ENCODE measurements at regions not wholly inside any gene's neighbourhood (a gene's known extent, or its start where the extent isn't known, plus 50 kb on each side); places are given as distances from the start of the nearest gene placed in this dataset.

DNA sequence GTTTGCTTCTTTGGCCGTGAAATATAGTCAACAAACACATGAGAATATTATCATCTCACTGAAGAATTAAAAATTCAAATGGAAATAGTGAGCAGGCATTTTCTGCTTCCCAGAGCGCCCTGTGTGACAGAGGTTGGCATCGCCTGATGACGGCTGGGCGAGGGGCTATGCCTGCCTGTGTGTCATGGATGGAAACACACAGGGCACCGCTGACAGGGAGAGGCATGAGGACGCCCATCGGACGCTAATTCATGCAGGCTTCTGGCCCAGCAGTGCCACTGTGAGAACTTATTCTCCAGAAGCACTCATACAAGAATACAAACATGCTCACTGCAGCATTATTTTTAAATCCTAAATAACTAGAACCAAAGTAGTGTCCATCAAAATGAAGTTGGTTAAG is 61.4 kb upstream of the OTOS start:
- no peaks in the 10 kb centered on the region for H3K36me3 ChIP-seq (ENCODE audit: insufficient read depth, low read length, poor library complexity, severe bottlenecking)
- ChIA-PET CTCF (no interaction called here), POLR2A (ENCODE audit: low non-redundant PET) (no interaction called here)
- DNase-seq (ENCODE audit: low spot score): no peak
- H3K27me3 ChIP-seq (replicated peaks; ENCODE audit: insufficient read depth, low read depth, low read length, poor library complexity): peaks cover 24% of the 10 kb centered on the region
- no TSS peak for BruUV-seq (replicated peaks)
- no peaks in the 10 kb centered on the region for H3K4me1 ChIP-seq (ENCODE audit: insufficient read depth, low read length, poor library complexity, severe bottlenecking)
- TF ChIP-seq, protein P1, sequence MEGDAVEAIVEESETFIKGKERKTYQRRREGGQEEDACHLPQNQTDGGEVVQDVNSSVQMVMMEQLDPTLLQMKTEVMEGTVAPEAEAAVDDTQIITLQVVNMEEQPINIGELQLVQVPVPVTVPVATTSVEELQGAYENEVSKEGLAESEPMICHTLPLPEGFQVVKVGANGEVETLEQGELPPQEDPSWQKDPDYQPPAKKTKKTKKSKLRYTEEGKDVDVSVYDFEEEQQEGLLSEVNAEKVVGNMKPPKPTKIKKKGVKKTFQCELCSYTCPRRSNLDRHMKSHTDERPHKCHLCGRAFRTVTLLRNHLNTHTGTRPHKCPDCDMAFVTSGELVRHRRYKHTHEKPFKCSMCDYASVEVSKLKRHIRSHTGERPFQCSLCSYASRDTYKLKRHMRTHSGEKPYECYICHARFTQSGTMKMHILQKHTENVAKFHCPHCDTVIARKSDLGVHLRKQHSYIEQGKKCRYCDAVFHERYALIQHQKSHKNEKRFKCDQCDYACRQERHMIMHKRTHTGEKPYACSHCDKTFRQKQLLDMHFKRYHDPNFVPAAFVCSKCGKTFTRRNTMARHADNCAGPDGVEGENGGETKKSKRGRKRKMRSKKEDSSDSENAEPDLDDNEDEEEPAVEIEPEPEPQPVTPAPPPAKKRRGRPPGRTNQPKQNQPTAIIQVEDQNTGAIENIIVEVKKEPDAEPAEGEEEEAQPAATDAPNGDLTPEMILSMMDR (conservative IDR thresholded peaks at IDR 0.05; ENCODE audit: low read depth, low read length): no peak
- no peak for TF ChIP-seq EZH2 (IDR thresholded peaks at IDR 0.05; ENCODE audit: borderline replicate concordance, low read depth, low read length, poor library complexity, severe bottlenecking)
- intact Hi-C loops (cut with micrococcal nuclease; ENCODE audit: unreplicated experiment): no loop called here
- H3K9me3 ChIP-seq (ENCODE audit: low read depth, low read length, poor library complexity, severe bottlenecking): no peaks in the 10 kb centered on the region
- H3K27ac ChIP-seq (ENCODE audit: low read depth, low read length, poor library complexity, severe bottlenecking): no peak overlapping the region
- no peak overlapping the region for H3K4me3 ChIP-seq (ENCODE audit: low read depth, low read length, poor library complexity, severe bottlenecking)

DNA sequence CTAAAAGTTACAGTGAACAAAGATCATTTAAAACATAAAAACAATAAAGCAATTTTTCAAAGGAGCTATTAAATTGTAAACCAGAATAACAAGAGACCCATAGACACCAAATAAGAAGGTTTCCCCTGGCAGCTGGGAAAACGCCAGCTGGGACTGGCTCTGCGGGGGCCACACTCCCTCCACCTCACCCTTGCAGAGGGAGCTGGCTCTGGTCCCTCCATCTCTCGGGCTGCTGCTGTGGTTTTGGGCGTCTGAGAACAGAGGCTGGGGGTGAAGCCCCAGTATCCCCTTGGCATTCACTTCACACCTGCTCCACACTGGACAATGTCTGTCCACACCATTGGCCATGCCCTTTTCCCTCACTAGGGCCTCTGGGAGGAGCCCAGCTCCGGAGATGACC is 62.1 kb upstream of the OTOS start:
- intact Hi-C loops (cut with micrococcal nuclease; ENCODE audit: unreplicated experiment): no loop called here
- ChIA-PET CTCF (no interaction called here), POLR2A (ENCODE audit: low non-redundant PET) (no interaction called here)
- Histone ChIP-seq H3K36me3 (ENCODE audit: insufficient read depth, low read length, poor library complexity, severe bottlenecking) (no peaks in the 10 kb centered on the region), H3K4me3 (ENCODE audit: low read depth, low read length, poor library complexity, severe bottlenecking) (no peak overlapping the region), H3K9me3 (ENCODE audit: low read depth, low read length, poor library complexity, severe bottlenecking) (no peaks in the 10 kb centered on the region), H3K4me1 (ENCODE audit: insufficient read depth, low read length, poor library complexity, severe bottlenecking) (no peaks in the 10 kb centered on the region), H3K27me3 (replicated peaks; ENCODE audit: insufficient read depth, low read depth, low read length, poor library complexity) (peaks cover 24% of the 10 kb centered on the region), H3K27ac (ENCODE audit: low read depth, low read length, poor library complexity, severe bottlenecking) (no peak overlapping the region)
- DNase-seq (ENCODE audit: low spot score): no peak
- no peak for TF ChIP-seq EZH2 (IDR thresholded peaks at IDR 0.05; ENCODE audit: borderline replicate concordance, low read depth, low read length, poor library complexity, severe bottlenecking)
- TF ChIP-seq, protein P1 (conservative IDR thresholded peaks at IDR 0.05; ENCODE audit: low read depth, low read length): no peak
- no TSS peak for BruUV-seq (replicated peaks)

DNA sequence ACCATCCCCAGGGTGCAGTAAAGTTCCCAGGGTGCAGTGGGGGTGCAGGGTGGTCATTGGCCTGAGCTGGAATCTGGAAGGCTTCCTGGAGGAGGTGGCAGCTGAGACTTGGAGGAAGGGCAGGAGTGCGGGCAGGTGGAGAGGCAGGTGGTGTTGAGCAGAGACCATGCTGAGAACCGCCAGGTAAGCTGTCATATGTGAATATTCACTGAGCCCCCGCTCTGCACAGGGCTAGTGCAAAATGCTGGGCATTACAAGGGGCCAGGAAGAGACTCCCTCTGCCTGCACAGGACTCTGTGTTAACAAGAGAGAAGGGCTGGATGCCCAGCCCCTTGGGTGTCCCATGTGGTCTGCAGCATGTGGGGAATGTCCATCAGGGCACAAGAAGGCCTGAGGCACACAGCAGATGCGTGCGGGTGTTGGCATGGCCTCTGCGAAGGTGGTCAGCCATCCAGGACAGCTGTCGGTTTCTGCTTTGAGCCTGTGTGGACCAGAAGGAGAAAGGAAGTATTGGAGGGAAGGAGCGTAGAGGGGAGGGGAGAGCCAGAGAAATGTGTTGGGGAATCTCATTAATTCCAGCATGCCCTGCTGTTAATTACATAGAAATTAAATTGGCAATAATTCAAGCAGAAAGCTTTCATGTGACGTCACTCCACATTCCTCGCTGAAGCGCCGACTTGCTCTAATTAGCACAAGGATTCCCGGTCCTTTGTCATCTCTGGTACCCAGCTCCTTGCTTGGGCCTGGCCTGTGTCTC is 62.8 kb upstream of the OTOS start:
- Histone ChIP-seq H3K27ac (ENCODE audit: low read depth, low read length, poor library complexity, severe bottlenecking) (no peak overlapping the region), H3K36me3 (ENCODE audit: insufficient read depth, low read length, poor library complexity, severe bottlenecking) (no peaks in the 10 kb centered on the region), H3K4me3 (ENCODE audit: low read depth, low read length, poor library complexity, severe bottlenecking) (no peak overlapping the region), H3K27me3 (replicated peaks; ENCODE audit: insufficient read depth, low read depth, low read length, poor library complexity) (peaks cover 24% of the 10 kb centered on the region), H3K9me3 (ENCODE audit: low read depth, low read length, poor library complexity, severe bottlenecking) (no peaks in the 10 kb centered on the region), H3K4me1 (ENCODE audit: insufficient read depth, low read length, poor library complexity, severe bottlenecking) (no peaks in the 10 kb centered on the region)
- ChIA-PET POLR2A (ENCODE audit: low non-redundant PET) (no interaction called here), CTCF (no interaction called here)
- intact Hi-C loops (cut with micrococcal nuclease; ENCODE audit: unreplicated experiment): no loop called here
- BruUV-seq (replicated peaks): no TSS peak
- no peak for TF ChIP-seq EZH2 (IDR thresholded peaks at IDR 0.05; ENCODE audit: borderline replicate concordance, low read depth, low read length, poor library complexity, severe bottlenecking)
- TF ChIP-seq, protein P1 (conservative IDR thresholded peaks at IDR 0.05; ENCODE audit: low read depth, low read length): no peak
- DNase-seq (ENCODE audit: low spot score): no peak

All from A673 (cell line).